Hepatocyte (in vitro differentiated cells): ENCODE measurements at regions not wholly inside any gene's neighbourhood (a gene's known extent, or its start where the extent isn't known, plus 50 kb on each side); places are given as distances from the start of the nearest gene placed in this dataset.
A peak's percentile ranks its signal among the peaks of the same experiment; 100 is the strongest.

Experiments used
- DNase-seq: peaks from one replicate; pipeline ENCODE4 v3.0.0-alpha.2; 2016; ENCODE audit warnings: low spot score
- H2AFZ ChIP-seq: fragments of 200-600 bp; sonication (generic); 2 replicates; pipeline ENCODE4 v1.6.0; 2016; ENCODE audit warnings: antibody characterized with exemption, mild to moderate bottlenecking
- H3K27ac ChIP-seq: fragments of 200-600 bp; sonication (generic); 2 replicates; pipeline ENCODE4 v1.5.1; 2016; ENCODE audit warnings: mild to moderate bottlenecking
- H3K27me3 ChIP-seq: fragments of 200-600 bp; sonication (generic); 2 replicates; pipeline ENCODE4 v1.6.1; 2016
- H3K36me3 ChIP-seq: fragments of 200-600 bp; sonication (generic); replicated peaks from 2 replicates; pipeline ENCODE4 v1.5.1; 2016; ENCODE audit warnings: low read depth; ENCODE audit not compliant: insufficient read depth
- H3K4me1 ChIP-seq: fragments of 200-600 bp; sonication (generic); 2 replicates; pipeline ENCODE4 v1.5.1; 2016; ENCODE audit warnings: mild to moderate bottlenecking, moderate library complexity; ENCODE audit not compliant: insufficient read depth
- H3K4me2 ChIP-seq: fragments of 200-600 bp; sonication (generic); 2 replicates; pipeline ENCODE4 v1.6.0; 2016
- H3K4me3 ChIP-seq: fragments of 200-600 bp; sonication (generic); 2 replicates; pipeline ENCODE4 v1.5.1; 2016; ENCODE audit warnings: mild to moderate bottlenecking
- H3K79me2 ChIP-seq: fragments of 200-600 bp; sonication (generic); 2 replicates; pipeline ENCODE4 v1.6.0; 2017; ENCODE audit warnings: mild to moderate bottlenecking
- H3K9me2 ChIP-seq: fragments of 200-600 bp; sonication (generic); replicated peaks from 2 replicates; pipeline ENCODE4 v1.6.0; 2017; ENCODE audit warnings: mild to moderate bottlenecking; ENCODE audit not compliant: insufficient read depth
- H3K9me3 ChIP-seq: fragments of 200-600 bp; sonication (generic); 2 replicates; pipeline ENCODE4 v1.5.1; 2016; ENCODE audit warnings: low read depth, mild to moderate bottlenecking
- H4K20me1 ChIP-seq: fragments of 200-600 bp; sonication (generic); 2 replicates; pipeline ENCODE4 v1.6.0; 2016; ENCODE audit warnings: mild to moderate bottlenecking; ENCODE audit not compliant: insufficient read depth, poor library complexity, severe bottlenecking
- EZH2 ChIP-seq: fragments of 200-600 bp; sonication (generic); IDR thresholded peaks from 2 replicates; pipeline ENCODE4 v1.6.1; 2016; ENCODE audit warnings: antibody characterized with exemption, mild to moderate bottlenecking, borderline replicate concordance
- EZH2phosphoT487 ChIP-seq: fragments of 200-600 bp; sonication (generic); IDR thresholded peaks from one replicate; pipeline ENCODE4 v1.6.1; 2018; ENCODE audit warnings: antibody characterized with exemption, mild to moderate bottlenecking, low read depth, moderate library complexity; ENCODE audit not compliant: unreplicated experiment, severe bottlenecking
- WGBS: methylation state at CpG from one replicate; pipeline ENCODE4 v1.1.6; 2016; ENCODE audit warnings: low lambda C conversion rate; ENCODE audit errors: missing lambda C conversion rate; 5-methylcytosine and 5-hydroxymethylcytosine counted together
- TF ChIP-seq, protein P1 (sequence below): fragments of 200-600 bp; sonication (generic); IDR thresholded peaks from 2 replicates; pipeline ENCODE4 v1.5.1; 2016; ENCODE audit warnings: antibody characterized with exemption, mild to moderate bottlenecking; ENCODE audit not compliant: poor library complexity

DNA sequence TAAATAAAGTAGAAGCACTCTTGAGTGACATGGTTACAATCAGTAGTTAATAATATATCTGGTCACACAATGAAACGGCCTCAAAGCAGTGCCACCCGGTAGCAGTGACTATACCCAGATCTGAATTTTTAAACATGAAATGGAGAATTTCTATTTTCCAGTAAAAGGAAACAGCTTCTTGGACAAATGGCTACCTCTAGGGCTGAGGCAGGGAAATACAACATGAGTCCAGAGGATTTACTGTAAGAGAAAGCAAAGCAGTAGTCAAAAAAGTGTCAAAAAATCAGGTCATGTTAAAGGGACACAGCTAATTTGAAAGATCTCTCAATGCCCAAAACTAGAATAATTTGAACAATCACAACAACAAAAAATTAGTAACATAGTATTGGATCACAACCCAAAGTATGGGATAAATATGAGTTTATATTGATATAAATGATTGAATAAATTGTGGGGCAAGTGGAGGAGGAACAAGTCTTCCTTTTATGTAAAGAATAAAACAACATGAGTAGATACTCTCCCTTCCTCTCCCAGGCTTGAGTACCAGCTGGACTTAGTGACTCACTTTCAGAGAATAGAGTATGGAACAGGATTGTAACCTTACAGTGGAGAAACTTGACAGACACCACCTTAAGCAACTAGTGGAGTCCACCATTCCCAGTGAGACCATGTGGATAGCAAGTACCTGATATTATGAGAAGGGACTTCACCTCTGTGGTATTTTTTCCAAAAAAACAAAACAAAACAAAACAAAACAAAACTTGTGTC lies 180.8 kb downstream of the MBD2 start:
- Histone ChIP-seq H3K27me3 (no peaks in the 10 kb centered on the region), H4K20me1 (no peaks in the 10 kb centered on the region), H3K9me2 (no peaks in the 10 kb centered on the region), H3K4me2 (no peak overlapping the region), H2AFZ (no peak overlapping the region), H3K79me2 (no peaks in the 10 kb centered on the region), H3K9me3 (no peaks in the 10 kb centered on the region), H3K27ac (no peak overlapping the region), H3K36me3 (no peaks in the 10 kb centered on the region), H3K4me1 (peaks cover 3% of the 10 kb centered on the region), H3K4me3 (no peak overlapping the region)
- WGBS: 91% methylated on average over 2 of the region's 2 CpGs
- DNase-seq: no peak
- TF ChIP-seq, protein P1, sequence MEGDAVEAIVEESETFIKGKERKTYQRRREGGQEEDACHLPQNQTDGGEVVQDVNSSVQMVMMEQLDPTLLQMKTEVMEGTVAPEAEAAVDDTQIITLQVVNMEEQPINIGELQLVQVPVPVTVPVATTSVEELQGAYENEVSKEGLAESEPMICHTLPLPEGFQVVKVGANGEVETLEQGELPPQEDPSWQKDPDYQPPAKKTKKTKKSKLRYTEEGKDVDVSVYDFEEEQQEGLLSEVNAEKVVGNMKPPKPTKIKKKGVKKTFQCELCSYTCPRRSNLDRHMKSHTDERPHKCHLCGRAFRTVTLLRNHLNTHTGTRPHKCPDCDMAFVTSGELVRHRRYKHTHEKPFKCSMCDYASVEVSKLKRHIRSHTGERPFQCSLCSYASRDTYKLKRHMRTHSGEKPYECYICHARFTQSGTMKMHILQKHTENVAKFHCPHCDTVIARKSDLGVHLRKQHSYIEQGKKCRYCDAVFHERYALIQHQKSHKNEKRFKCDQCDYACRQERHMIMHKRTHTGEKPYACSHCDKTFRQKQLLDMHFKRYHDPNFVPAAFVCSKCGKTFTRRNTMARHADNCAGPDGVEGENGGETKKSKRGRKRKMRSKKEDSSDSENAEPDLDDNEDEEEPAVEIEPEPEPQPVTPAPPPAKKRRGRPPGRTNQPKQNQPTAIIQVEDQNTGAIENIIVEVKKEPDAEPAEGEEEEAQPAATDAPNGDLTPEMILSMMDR: peak; percentile 13
- TF ChIP-seq EZH2phosphoT487: no peak
- TF ChIP-seq EZH2: no peak

DNA sequence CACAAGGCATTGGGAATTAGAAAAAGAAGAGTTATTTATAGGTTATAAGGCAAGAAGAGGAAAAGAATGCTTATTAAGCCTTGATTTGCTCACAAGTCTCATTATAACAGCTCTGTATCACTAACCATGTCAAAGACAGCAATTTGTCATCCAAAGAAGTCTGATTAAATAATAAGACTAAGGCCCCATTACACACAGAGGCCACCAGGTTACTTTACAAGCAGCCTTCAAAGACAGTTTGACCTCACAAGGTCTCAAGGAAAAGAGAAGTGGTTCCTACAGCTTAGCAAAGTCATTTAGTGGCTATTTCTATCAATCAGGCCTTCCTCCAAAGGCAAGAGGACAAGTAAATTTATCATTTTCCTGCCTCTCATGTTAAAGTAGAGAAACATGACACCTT lies 188.5 kb downstream of the MBD2 start:
- H3K4me1 ChIP-seq: no peaks in the 10 kb centered on the region
- TF ChIP-seq, protein P1: no peak
- TF ChIP-seq EZH2: no peak
- no peak for TF ChIP-seq EZH2phosphoT487
- no peak overlapping the region for H3K4me2 ChIP-seq
- H3K36me3 ChIP-seq: no peaks in the 10 kb centered on the region
- no peak overlapping the region for H3K4me3 ChIP-seq
- H3K79me2 ChIP-seq: no peaks in the 10 kb centered on the region
- no peaks in the 10 kb centered on the region for H3K9me2 ChIP-seq
- DNase-seq: no peak
- no peaks in the 10 kb centered on the region for H3K27me3 ChIP-seq
- no peak overlapping the region for H2AFZ ChIP-seq
- H4K20me1 ChIP-seq: no peaks in the 10 kb centered on the region
- no peak overlapping the region for H3K27ac ChIP-seq
- no peaks in the 10 kb centered on the region for H3K9me3 ChIP-seq

GRCh38 chr18:54033052-54033451 lies 191.4 kb downstream of the MBD2 start:
- H3K4me2 ChIP-seq: no peak overlapping the region
- H2AFZ ChIP-seq: no peak overlapping the region
- no peak overlapping the region for H3K4me3 ChIP-seq
- TF ChIP-seq, protein P1: no peak
- TF ChIP-seq EZH2: no peak
- no peak for TF ChIP-seq EZH2phosphoT487
- no peaks in the 10 kb centered on the region for H3K9me2 ChIP-seq
- no peaks in the 10 kb centered on the region for H3K27me3 ChIP-seq
- 90% methylated on average over 3 of the region's 3 CpGs for WGBS
- H3K27ac ChIP-seq: no peak overlapping the region
- H3K79me2 ChIP-seq: no peaks in the 10 kb centered on the region
- no peaks in the 10 kb centered on the region for H4K20me1 ChIP-seq
- no peak for DNase-seq
- H3K4me1 ChIP-seq: no peaks in the 10 kb centered on the region
- H3K36me3 ChIP-seq: no peaks in the 10 kb centered on the region
- H3K9me3 ChIP-seq: no peaks in the 10 kb centered on the region

GRCh38 chr18:54032412-54032811 lies 192.1 kb downstream of the MBD2 start:
- H3K4me2 ChIP-seq: no peak overlapping the region
- H3K9me3 ChIP-seq: no peaks in the 10 kb centered on the region
- DNase-seq: no peak
- H3K79me2 ChIP-seq: no peaks in the 10 kb centered on the region
- no peak overlapping the region for H3K4me3 ChIP-seq
- H3K36me3 ChIP-seq: no peaks in the 10 kb centered on the region
- no peaks in the 10 kb centered on the region for H4K20me1 ChIP-seq
- no peaks in the 10 kb centered on the region for H3K4me1 ChIP-seq
- no peaks in the 10 kb centered on the region for H3K27me3 ChIP-seq
- TF ChIP-seq EZH2phosphoT487: no peak
- TF ChIP-seq, protein P1: peak; percentile 4
- H2AFZ ChIP-seq: no peak overlapping the region
- no peak overlapping the region for H3K27ac ChIP-seq
- no peaks in the 10 kb centered on the region for H3K9me2 ChIP-seq
